Activated CD8-positive, alpha-beta memory T cell treated with anti-CD3 and anti-CD28 coated beads, Interleukin-2, amount 10 ng/mL, durations not matched to agents 7 days and 5 days (primary cell): ENCODE measurements at regions not wholly inside any gene's neighbourhood (a gene's known extent, or its start where the extent isn't known, plus 50 kb on each side); places are given as distances from the start of the nearest gene placed in this dataset.
A peak's percentile ranks its signal among the peaks of the same experiment; 100 is the strongest.

ENCODE experiments used
- ATAC-seq: fragments of 150-1000 bp; cut with Tn5 transposase; one replicate; pipeline ENCODE4 v1.10.0; 2021; ENCODE audit warnings: moderate library complexity
- CTCF ChIA-PET: fragments of 350-600 bp; sonication (Branson Sonifier 250); formaldehyde crosslinking; loops from one replicate; lab custom pipeline; 2021; ENCODE audit warnings: antibody characterized with exemption; lab: Charles Lee
- DNase-seq: peaks from one replicate; pipeline ENCODE4 v3.0.0-alpha.2; 2020
- H3K27ac Mint-ChIP-seq: one replicate; pipeline ENCODE4 v1.8.0; 2021; ENCODE audit warnings: mild to moderate bottlenecking, mixed read lengths
- H3K27me3 Mint-ChIP-seq: one replicate; pipeline ENCODE4 v1.8.0; 2021; ENCODE audit warnings: mixed read lengths
- H3K36me3 Mint-ChIP-seq: one replicate; pipeline ENCODE4 v1.8.0; 2021; ENCODE audit warnings: mild to moderate bottlenecking, mixed read lengths
- H3K4me1 Mint-ChIP-seq: one replicate; pipeline ENCODE4 v1.8.0; 2021; ENCODE audit warnings: mixed read lengths
- H3K4me3 Mint-ChIP-seq: one replicate; pipeline ENCODE4 v1.8.0; 2021; ENCODE audit warnings: mild to moderate bottlenecking, moderate library complexity, mixed read lengths
- H3K9me3 Mint-ChIP-seq: one replicate; pipeline ENCODE4 v1.8.0; 2022; ENCODE audit warnings: low read depth, mixed read lengths

GRCh38 chr15:39461536-39462130 lies 119.2 kb upstream of the THBS1 start:
- CTCF ChIA-PET: no interaction called here

GRCh38 chr15:39462691-39463090 lies 118.2 kb upstream of the THBS1 start:
- ATAC-seq (no peak), DNase-seq (no peak)
- H3K4me1 Mint-ChIP-seq: no peaks in the 10 kb centered on the region
- no peak overlapping the region for H3K4me3 Mint-ChIP-seq
- H3K36me3 Mint-ChIP-seq: no peaks in the 10 kb centered on the region
- H3K27me3 Mint-ChIP-seq: peaks cover 11% of the 10 kb centered on the region
- CTCF ChIA-PET: no interaction called here
- no peak overlapping the region for H3K27ac Mint-ChIP-seq
- H3K9me3 Mint-ChIP-seq: no peaks in the 10 kb centered on the region

More at GRCh38 chr15:39461536-39462130, 119.2 kb upstream of the THBS1 start:
- Mint-ChIP-seq H3K36me3 (no peaks in the 10 kb centered on the region), H3K27me3 (peaks cover 13% of the 10 kb centered on the region), H3K9me3 (no peaks in the 10 kb centered on the region), H3K4me1 (no peaks in the 10 kb centered on the region), H3K4me3 (no peak overlapping the region), H3K27ac (no peak overlapping the region)
- ATAC-seq (no peak), DNase-seq (no peak)

GRCh38 chr15:39465843-39466749 lies 114.8 kb upstream of the THBS1 start:
- DNase-seq: no peak
- Mint-ChIP-seq H3K36me3 (no peaks in the 10 kb centered on the region), H3K27me3 (peaks cover 12% of the 10 kb centered on the region), H3K9me3 (no peaks in the 10 kb centered on the region), H3K27ac (no peak overlapping the region), H3K4me3 (no peak overlapping the region), H3K4me1 (no peaks in the 10 kb centered on the region)
- CTCF ChIA-PET: no interaction called here
- ATAC-seq: no peak

DNA sequence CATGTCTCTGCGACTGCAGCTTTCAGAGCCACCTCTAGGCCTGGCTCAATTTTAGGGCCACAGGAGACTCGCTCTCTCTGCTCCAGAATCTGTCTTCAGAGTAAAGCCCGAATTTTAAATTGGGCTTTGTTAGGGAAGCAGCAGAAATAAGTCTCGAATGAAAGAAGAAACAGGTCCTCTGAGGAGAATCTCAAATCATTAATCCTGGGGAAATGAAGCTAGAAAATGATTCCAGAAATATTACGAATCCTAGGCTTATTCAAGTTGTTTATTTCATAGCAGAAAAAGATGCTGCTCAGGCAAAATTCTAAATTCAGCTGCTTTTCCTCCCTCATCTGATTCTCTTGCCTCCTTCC lies 114.2 kb upstream of the THBS1 start:
- Mint-ChIP-seq H3K9me3 (no peaks in the 10 kb centered on the region), H3K27me3 (peaks cover 12% of the 10 kb centered on the region), H3K36me3 (no peaks in the 10 kb centered on the region), H3K4me1 (no peaks in the 10 kb centered on the region), H3K4me3 (no peak overlapping the region), H3K27ac (no peak overlapping the region)
- DNase-seq: no peak
- CTCF ChIA-PET: no interaction called here
- no peak for ATAC-seq

GRCh38 chr15:39468331-39468730 lies 112.5 kb upstream of the THBS1 start:
- CTCF ChIA-PET: no interaction called here
- Mint-ChIP-seq H3K9me3 (no peaks in the 10 kb centered on the region), H3K27me3 (peaks cover 8% of the 10 kb centered on the region), H3K27ac (no peak overlapping the region), H3K4me1 (no peaks in the 10 kb centered on the region), H3K4me3 (no peak overlapping the region), H3K36me3 (no peaks in the 10 kb centered on the region)
- ATAC-seq (no peak), DNase-seq (no peak)

DNA sequence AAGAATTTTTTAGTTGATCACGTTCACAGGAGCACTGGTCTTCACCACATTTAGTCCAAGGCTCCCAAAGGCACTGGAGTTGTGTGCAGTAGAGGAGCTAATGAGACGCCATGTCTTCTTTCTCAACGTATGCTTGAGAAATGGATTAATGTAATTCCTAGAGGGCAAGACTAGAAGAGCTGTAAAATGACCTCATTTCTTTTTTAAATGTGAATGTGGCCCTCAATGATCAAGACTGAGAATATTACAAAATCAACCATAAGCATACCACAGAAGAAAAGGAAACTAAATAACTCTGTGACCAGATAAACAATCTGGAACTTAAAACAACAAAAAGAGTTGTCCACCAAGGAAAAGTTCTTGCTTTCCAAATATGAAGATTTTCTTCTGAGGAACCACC lies 112.1 kb upstream of the THBS1 start:
- Mint-ChIP-seq H3K4me3 (no peak overlapping the region), H3K4me1 (no peaks in the 10 kb centered on the region), H3K27ac (no peak overlapping the region), H3K27me3 (peaks cover 8% of the 10 kb centered on the region), H3K36me3 (no peaks in the 10 kb centered on the region), H3K9me3 (no peaks in the 10 kb centered on the region)
- ATAC-seq: no peak
- DNase-seq: no peak
- CTCF ChIA-PET: interaction anchor here (1.0 kb wide), 1 partner anchor 33 kb away, joined by 3 read pairs; no protein-coding TSS in a partner anchor

DNA sequence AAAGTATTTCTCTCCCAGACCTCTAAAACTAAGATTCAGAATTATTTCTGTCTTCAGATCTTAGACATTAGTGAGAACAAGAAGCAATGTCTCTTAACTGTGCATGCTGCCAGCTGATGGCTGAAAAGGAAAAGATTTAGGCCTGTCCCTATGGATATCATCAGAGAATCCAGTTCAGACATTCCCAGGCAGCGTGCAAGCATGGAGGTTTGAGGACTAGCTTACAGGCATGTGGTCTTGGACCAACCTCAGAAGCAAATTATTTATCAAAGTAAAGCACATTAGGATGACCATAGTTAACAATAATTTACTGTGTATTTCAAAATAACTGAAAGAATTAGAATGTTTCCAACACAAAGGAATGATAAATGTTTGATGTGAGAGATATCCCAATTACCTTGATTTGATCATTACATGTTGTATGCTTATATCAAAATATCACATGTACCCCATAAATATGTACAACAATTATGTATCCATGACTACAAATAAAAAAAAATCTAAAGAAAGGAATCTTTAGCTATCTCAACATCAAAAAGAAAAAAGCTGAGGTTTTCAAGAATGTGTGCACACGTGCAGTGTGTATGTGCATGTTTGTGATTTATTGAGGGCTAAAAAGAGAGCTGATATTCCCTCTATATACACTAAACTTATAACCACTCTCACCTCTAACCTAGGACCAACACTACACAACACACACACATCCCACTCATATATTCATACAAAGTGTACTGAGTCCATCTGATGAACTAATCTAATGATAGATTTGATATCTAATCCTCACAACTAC lies 108.9 kb upstream of the THBS1 start:
- H3K4me3 Mint-ChIP-seq: no peak overlapping the region
- ATAC-seq: no peak

DNA sequence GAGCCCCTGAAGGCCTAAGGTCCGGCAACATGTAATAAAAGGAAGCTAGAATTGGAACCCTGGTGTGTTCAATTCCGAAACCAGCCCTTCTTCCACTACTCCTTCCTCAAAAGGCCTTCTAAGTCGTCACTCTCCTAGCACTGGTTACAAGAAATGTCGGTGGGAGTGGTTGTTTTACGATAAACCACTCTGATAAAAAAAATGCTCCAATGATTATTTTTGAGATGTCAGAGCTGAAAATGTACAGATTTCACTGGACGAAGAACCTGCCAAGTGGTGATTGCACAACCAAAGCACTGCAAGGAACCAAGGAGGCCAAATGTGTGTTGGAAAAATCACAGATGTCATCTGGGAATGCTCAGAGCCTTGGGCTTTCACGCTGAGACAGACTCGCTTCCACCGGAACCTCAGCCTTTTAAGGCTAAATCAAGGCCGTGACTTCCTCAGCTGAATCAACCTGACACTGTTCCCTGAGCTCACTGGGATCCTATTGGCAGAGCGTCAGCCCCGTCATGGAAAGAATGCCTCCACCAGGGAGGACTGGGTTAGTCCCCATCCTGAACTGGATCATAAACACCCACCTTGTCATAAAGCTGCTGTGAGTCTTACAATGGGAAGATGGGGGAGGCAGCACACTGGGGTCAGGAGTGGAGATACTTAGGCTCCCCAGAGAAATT lies 108.1 kb upstream of the THBS1 start:
- DNase-seq (no peak), ATAC-seq (no peak)
- Mint-ChIP-seq H3K4me1 (no peaks in the 10 kb centered on the region), H3K27me3 (peaks cover 11% of the 10 kb centered on the region), H3K4me3 (no peak overlapping the region), H3K36me3 (no peaks in the 10 kb centered on the region), H3K27ac (no peak overlapping the region), H3K9me3 (no peaks in the 10 kb centered on the region)
- CTCF ChIA-PET: interaction anchor here (1.4 kb wide), 1 partner anchor 765 kb away, joined by 4 read pairs; no protein-coding TSS in a partner anchor

More for the DNA sequence above, 108.9 kb upstream of the THBS1 start:
- CTCF ChIA-PET: interaction anchor here (1.4 kb wide), 1 partner anchor 765 kb away, joined by 4 read pairs; no protein-coding TSS in a partner anchor
- no peaks in the 10 kb centered on the region for H3K36me3 Mint-ChIP-seq
- H3K4me1 Mint-ChIP-seq: no peaks in the 10 kb centered on the region
- no peak for DNase-seq
- H3K27me3 Mint-ChIP-seq: peaks cover 8% of the 10 kb centered on the region
- H3K9me3 Mint-ChIP-seq: no peaks in the 10 kb centered on the region
- no peak overlapping the region for H3K27ac Mint-ChIP-seq

DNA sequence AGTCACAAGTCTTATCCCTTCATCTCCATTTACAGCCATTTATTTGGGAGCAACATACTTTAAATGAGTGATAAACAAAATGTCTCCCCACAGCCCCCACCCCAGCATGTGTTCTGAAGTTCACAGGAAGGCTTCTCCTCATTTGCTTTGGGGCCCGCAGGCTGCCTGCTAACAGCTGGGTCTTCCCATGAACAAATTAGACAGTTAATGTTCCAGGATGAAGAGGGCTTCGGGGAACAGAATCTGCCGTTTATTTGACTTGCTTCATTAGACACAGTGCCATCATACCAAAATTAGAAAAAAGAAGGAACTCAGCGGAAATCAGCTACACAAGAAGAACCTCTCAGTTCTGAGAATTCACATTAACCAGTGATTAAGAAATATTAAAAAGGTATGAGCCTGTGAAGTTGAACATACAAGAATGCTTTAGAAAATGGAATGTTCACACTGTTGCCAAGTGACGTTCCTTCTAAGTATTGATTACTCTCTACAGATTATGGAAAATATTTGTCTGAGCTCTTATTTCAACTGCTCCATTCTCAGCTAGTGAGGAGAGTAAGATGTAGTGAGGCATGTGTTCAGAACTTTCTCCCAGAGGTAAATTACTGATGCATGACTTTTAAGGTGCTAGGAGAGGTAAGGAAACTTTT lies 107.5 kb upstream of the THBS1 start:
- Mint-ChIP-seq H3K4me1 (no peaks in the 10 kb centered on the region), H3K9me3 (no peaks in the 10 kb centered on the region), H3K27me3 (peaks cover 11% of the 10 kb centered on the region), H3K27ac (no peak overlapping the region), H3K4me3 (no peak overlapping the region), H3K36me3 (no peaks in the 10 kb centered on the region)
- CTCF ChIA-PET: no interaction called here
- DNase-seq (no peak), ATAC-seq (no peak)

DNA sequence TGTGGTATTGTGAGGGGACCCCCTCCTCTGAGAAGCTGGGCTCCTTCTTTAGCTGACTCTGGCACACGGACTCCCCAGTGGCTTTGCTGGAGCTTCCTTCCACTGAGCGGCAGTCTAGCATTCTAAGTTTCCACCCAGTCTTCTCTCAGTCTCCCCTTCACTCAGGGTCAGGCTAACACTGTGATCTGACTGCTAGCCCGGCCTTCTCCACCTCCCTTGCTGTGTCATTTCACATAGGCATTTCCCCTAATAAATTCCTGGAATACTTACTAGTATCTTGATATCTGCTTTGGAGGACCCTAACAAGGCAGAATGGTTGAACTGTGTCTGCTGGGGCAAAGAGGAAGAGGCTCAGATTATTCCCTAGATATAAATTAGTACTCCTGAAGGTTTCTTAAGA lies 106.2 kb upstream of the THBS1 start:
- CTCF ChIA-PET: interaction anchor here (1.2 kb wide), 1 partner anchor 20 kb away, joined by 4 read pairs; no protein-coding TSS in a partner anchor
- peaks cover 9% of the 10 kb centered on the region for H3K4me1 Mint-ChIP-seq
- no peak overlapping the region for H3K4me3 Mint-ChIP-seq
- no peak for ATAC-seq
- H3K27ac Mint-ChIP-seq: no peak overlapping the region
- H3K9me3 Mint-ChIP-seq: no peaks in the 10 kb centered on the region
- no peaks in the 10 kb centered on the region for H3K36me3 Mint-ChIP-seq
- H3K27me3 Mint-ChIP-seq: peaks cover 11% of the 10 kb centered on the region
- DNase-seq: no peak

DNA sequence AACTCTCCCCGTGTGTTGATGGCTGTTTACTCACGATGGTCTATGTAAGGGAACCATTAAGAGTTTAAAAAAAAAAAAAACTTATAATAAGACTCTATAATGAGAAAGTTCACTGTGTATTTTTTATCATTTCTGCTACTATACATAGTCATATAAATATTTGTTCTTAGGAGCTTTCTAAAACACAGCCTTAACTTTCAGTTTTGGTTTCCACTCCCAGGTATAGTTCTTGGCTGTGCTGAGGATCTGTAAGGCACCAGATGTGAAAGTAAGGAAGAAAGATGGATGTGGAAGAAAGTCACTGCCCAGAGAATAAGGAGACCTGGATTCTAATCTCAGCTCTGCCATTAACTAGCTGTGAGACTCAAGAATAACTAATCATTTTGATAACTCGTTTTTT lies 101.9 kb upstream of the THBS1 start:
- Mint-ChIP-seq H3K4me3 (no peak overlapping the region), H3K4me1 (peaks cover 9% of the 10 kb centered on the region), H3K36me3 (peaks cover 3% of the 10 kb centered on the region), H3K27ac (no peak overlapping the region), H3K9me3 (no peaks in the 10 kb centered on the region), H3K27me3 (peaks cover 23% of the 10 kb centered on the region)
- peak; percentile 60 for ATAC-seq
- CTCF ChIA-PET: no interaction called here
- DNase-seq: no peak

DNA sequence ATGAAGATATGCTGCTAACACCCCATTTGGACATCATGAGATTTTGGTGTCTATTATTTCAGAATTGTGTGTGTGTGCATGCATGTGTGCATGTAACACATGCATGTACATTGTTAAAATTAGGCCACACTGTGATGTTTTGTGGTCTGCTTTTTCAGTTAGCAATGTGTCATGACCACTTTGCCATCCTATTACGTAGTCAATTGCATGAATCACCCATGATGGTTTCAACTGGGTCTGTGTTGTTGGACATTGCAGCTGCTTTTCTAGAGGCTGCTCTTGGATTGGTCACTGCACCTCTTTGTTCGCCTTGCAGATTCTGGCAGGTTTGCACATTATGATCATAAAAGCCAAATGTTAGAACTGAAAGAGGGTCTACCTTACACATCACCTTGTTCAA lies 101.0 kb upstream of the THBS1 start:
- CTCF ChIA-PET: no interaction called here

More for the DNA sequence above, 101.0 kb upstream of the THBS1 start:
- H3K27ac Mint-ChIP-seq: no peak overlapping the region
- peaks cover 31% of the 10 kb centered on the region for H3K27me3 Mint-ChIP-seq
- H3K36me3 Mint-ChIP-seq: peaks cover 3% of the 10 kb centered on the region
- H3K9me3 Mint-ChIP-seq: no peaks in the 10 kb centered on the region
- DNase-seq (no peak), ATAC-seq (no peak)
- H3K4me1 Mint-ChIP-seq: peaks cover 9% of the 10 kb centered on the region
- H3K4me3 Mint-ChIP-seq: no peak overlapping the region
